HepG2 (cell line): ENCODE measurements at regions not wholly inside any gene's neighbourhood (a gene's known extent, or its start where the extent isn't known, plus 50 kb on each side); places are given as distances from the start of the nearest gene placed in this dataset.

Experiments
- ATAC-seq: fragments of 200-7000 bp; cut with Tn5 transposase; 3 replicates; pipeline ENCODE4 v1.9.1; 2020; ENCODE audit warnings: mild to moderate bottlenecking, moderate library complexity
- BruUV-seq: library from RNA; stranded (reverse); fragments of 400-500 nt; replicated peaks from 2 replicates; lab custom pipeline; 2021; lab: Mats Ljungman, UMichigan
- CTCF ChIA-PET: fragments of 300-600 bp; formaldehyde crosslinking; extraction: SDS; loops from one replicate; lab custom pipeline; 2021; ENCODE audit warnings: low total read pairs, inconsistent platforms, low intra/inter-chr PET ratio; lab: Yijun Ruan, JAX
- POLR2A ChIA-PET: fragments of 350-600 bp; sonication (Branson Sonifier 250); formaldehyde crosslinking; loops from one replicate; lab custom pipeline; 2020; ENCODE audit warnings: antibody characterized with exemption, inconsistent platforms; lab: Yijun Ruan, JAX
- DNase-seq: peaks from one replicate; pipeline ENCODE4 v3.0.0-alpha.2; 2015; ENCODE audit warnings: low spot score
- FAIRE-seq: peaks from 3 replicates; lab custom pipeline; 2011; peaks lifted over from hg19 to GRCh38; lab: Jason Lieb, UNC
- H2AFZ ChIP-seq: one replicate; pipeline ENCODE4 v1.6.1; 2011; ENCODE audit warnings: low read length, inconsistent platforms
- H3K27ac ChIP-seq: fragments of 300-600 bp; 3 replicates; pipeline ENCODE4 v1.8.0; 2011; ENCODE audit warnings: mixed run types, mild to moderate bottlenecking, mixed read lengths, low read length, inconsistent platforms; ENCODE audit not compliant: insufficient read depth; ENCODE audit errors: extremely low read length
- H3K27me3 ChIP-seq, 2 experiments: fragments of 200-600 bp in 1 of 2; 2 replicates in 1 of 2; 3 replicates in 1 of 2; pipeline versions ENCODE4 v1.6.0 to v1.8.0; 2011; ENCODE audit warnings: low read length in 2 of 2, mild to moderate bottlenecking in 2 of 2, moderate library complexity in 2 of 2, inconsistent platforms in 1 of 2; ENCODE audit not compliant: insufficient read depth in 2 of 2, control insufficient read depth in 1 of 2
- H3K36me3 ChIP-seq, 2 experiments: fragments of 200-600 bp in 1 of 2; replicated peaks in 1 of 2; 2 replicates in 1 of 2; 3 replicates in 1 of 2; pipeline versions ENCODE4 v1.5.1 to v1.8.0; 2011; ENCODE audit warnings: low read length in 2 of 2, inconsistent platforms in 1 of 2; ENCODE audit not compliant: insufficient read depth in 2 of 2, control insufficient read depth in 1 of 2
- H3K4me1 ChIP-seq: 2 replicates; pipeline ENCODE4 v1.5.1; 2012; ENCODE audit warnings: low read length, inconsistent platforms; ENCODE audit not compliant: insufficient read depth
- H3K4me2 ChIP-seq: 2 replicates; pipeline ENCODE4 v1.6.0; 2011; ENCODE audit warnings: low read depth, low read length, inconsistent platforms
- H3K4me3 ChIP-seq, 3 experiments: fragments of 200-600 bp in 1 of 3; sonication (generic), shearing (Covaris generic) in 1 of 3; replicated peaks in 1 of 3; 2 replicates each; pipeline ENCODE4 v1.5.1; 2011 to 2016; ENCODE audit warnings: low read length in 3 of 3, inconsistent platforms in 2 of 3, low read depth in 2 of 3, mild to moderate bottlenecking in 2 of 3, control low read depth in 1 of 3, mixed read lengths in 1 of 3; ENCODE audit not compliant: insufficient read depth in 1 of 3
- H3K79me2 ChIP-seq: one replicate; pipeline ENCODE4 v1.6.1; 2011; ENCODE audit warnings: low read length, inconsistent platforms; ENCODE audit not compliant: insufficient read depth
- H3K9ac ChIP-seq: 2 replicates; pipeline ENCODE4 v1.6.0; 2011; ENCODE audit warnings: mild to moderate bottlenecking, low read depth, low read length, inconsistent platforms; ENCODE audit not compliant: insufficient read depth
- H3K9me3 ChIP-seq: 2 replicates; pipeline ENCODE4 v1.5.1; 2012; ENCODE audit warnings: mild to moderate bottlenecking, low read length
- H4K20me1 ChIP-seq: 2 replicates; pipeline ENCODE4 v1.6.0; 2011; ENCODE audit warnings: inconsistent platforms, mild to moderate bottlenecking, low read length, moderate library complexity; ENCODE audit not compliant: insufficient read depth
- BORCS8-MEF2B ChIP-seq: sonication (generic); formaldehyde crosslinking; IDR thresholded peaks from 2 replicates; pipeline ENCODE4 v1.8.0; 2022; ENCODE audit warnings: mild to moderate bottlenecking, missing genetic modification reagents
- CTCF ChIP-seq: sonication (generic); formaldehyde crosslinking; IDR thresholded peaks from 2 replicates; pipeline ENCODE4 v1.5.0; 2020; ENCODE audit warnings: mild to moderate bottlenecking, missing genetic modification reagents, moderate library complexity
- KLF12 ChIP-seq: sonication (generic); formaldehyde crosslinking; IDR thresholded peaks from 2 replicates; pipeline ENCODE4 v1.4.0; 2020; ENCODE audit warnings: missing genetic modification reagents, borderline replicate concordance
- KLF16 ChIP-seq, 2 experiments: sonication (generic) in 1 of 2; formaldehyde crosslinking in 1 of 2; IDR thresholded peaks; 2 replicates each; pipeline versions ENCODE4 v1.6.1 to v1.8.0; 2016 to 2023; ENCODE audit warnings: missing genetic modification reagents in 2 of 2, missing compliant biosample characterization in 1 of 2
- MATR3 ChIP-seq: sonication (generic); formaldehyde crosslinking; IDR thresholded peaks from 2 replicates; pipeline ENCODE4 v1.4.0; 2020; ENCODE audit warnings: missing genetic modification reagents
- PCBP2 ChIP-seq: fragments of 200-400 bp; formaldehyde crosslinking; optimal IDR thresholded peaks from 2 replicates; pipeline ENCODE3; 2018; ENCODE audit warnings: low read length, low read depth; ENCODE audit not compliant: poor library complexity, severe bottlenecking
- POLR2AphosphoS2 ChIP-seq: IDR thresholded peaks from 2 replicates; pipeline ENCODE4 v1.6.1; 2011; ENCODE audit warnings: low read depth, low read length, improper control_type of control experiment
- RFX5 ChIP-seq: IDR thresholded peaks from 2 replicates; pipeline ENCODE4 v1.6.1; 2011; ENCODE audit warnings: low read depth, low read length, improper control_type of control experiment
- SALL1 ChIP-seq: sonication (generic); formaldehyde crosslinking; IDR thresholded peaks from 2 replicates; pipeline ENCODE4 v1.8.0; 2022; ENCODE audit warnings: mild to moderate bottlenecking, missing genetic modification reagents
- ZNF552 ChIP-seq: sonication (generic); formaldehyde crosslinking; IDR thresholded peaks from 2 replicates; pipeline ENCODE4 v1.9.0; 2022; ENCODE audit warnings: missing genetic modification reagents, mild to moderate bottlenecking, borderline replicate concordance
- ZNF574 ChIP-seq: sonication (generic); formaldehyde crosslinking; IDR thresholded peaks from 2 replicates; pipeline ENCODE4 v1.4.0; 2020; ENCODE audit warnings: missing genetic modification reagents
- ZNF619 ChIP-seq: sonication (generic); formaldehyde crosslinking; IDR thresholded peaks from 2 replicates; pipeline ENCODE4 v1.4.0; 2020; ENCODE audit warnings: mild to moderate bottlenecking, missing genetic modification reagents
- WGBS: methylation state at CpG from one replicate; pipeline ENCODE4 v1.1.6; 2017; ENCODE audit warnings: low lambda C conversion rate; 5-methylcytosine and 5-hydroxymethylcytosine counted together
- in situ Hi-C: cut with HindIII; loops from 2 replicates; pipeline ENCODE4 v1.10.0; 2017; ENCODE audit warnings: low pct_unique_long_range_greater_than_20kb; ENCODE audit not compliant: extremely low pct_ligation_motif_present
- intact Hi-C: fragments of 100-400 bp; cut with micrococcal nuclease; formaldehyde crosslinking; loops from one replicate; pipeline ENCODE4 v1.10.0; 2022; ENCODE audit not compliant: unreplicated experiment
- TF ChIP-seq, protein P1 (sequence below): sonication (generic); formaldehyde crosslinking; IDR thresholded peaks from 2 replicates; pipeline ENCODE4 v1.4.0; 2020; ENCODE audit warnings: missing genetic modification reagents

DNA sequence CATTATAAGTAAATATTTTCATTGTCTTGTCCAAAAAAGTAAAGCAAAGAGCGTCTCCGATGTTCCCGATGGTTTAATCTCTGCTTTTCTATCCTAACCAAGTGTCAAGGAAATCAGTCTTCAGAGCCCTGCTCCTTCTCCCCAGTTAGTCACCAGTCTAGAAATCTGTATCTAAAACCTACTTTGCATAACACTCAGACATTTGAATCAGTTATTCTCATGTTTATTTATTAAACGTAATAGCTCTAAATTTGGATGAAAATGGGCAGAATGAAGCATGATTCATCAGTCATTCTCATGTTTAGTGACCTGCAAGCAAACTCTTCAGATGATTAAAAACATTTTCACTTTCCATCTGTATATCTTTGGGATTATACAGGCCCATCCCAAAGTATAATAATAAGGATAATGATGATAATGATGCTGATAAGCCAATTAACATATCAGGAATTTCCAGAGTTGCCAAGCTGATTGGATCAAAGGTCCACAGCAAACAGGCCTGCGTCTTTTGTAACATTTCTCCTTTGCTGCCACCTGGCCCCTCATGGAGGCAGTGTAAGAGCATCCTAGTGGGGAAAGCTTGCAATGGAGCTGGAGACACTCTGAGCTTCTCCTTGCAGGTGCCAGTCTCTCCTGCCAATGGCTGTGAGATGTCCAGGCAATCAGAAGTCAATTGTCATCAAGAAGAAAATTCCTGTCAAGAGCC, 273.9 kb downstream of the IGSF11 start:
- DNase-seq (no peak), FAIRE-seq (no peak), ATAC-seq (peak; percentile 58; the same call in 1 of the 3 replicates)
- ChIA-PET CTCF (no interaction called here), POLR2A (no interaction called here)
- H3K36me3 ChIP-seq: no peaks in the 10 kb centered on the region
- TF ChIP-seq ZNF619 (CRISPR knock-in tag): no peak
- 0 out of 2 replicates have a peak, but pooled peaks have one; percentile 8 for TF ChIP-seq CTCF
- no peaks in the 10 kb centered on the region for H4K20me1 ChIP-seq
- no peaks in the 10 kb centered on the region; a peak in 1 of 5 replicates for H3K27me3 ChIP-seq
- BruUV-seq: no TSS peak
- no peak overlapping the region for H2AFZ ChIP-seq
- no peak overlapping the region for H3K4me2 ChIP-seq
- in situ Hi-C loops (no loop called here), intact Hi-C loops (no loop called here)
- H3K27ac ChIP-seq: no peak overlapping the region
- H3K9ac ChIP-seq: no peak overlapping the region
- no peak overlapping the region for H3K4me3 ChIP-seq
- no peaks in the 10 kb centered on the region for H3K4me1 ChIP-seq
- H3K79me2 ChIP-seq: no peaks in the 10 kb centered on the region
- WGBS: 5% methylated on average over 5 of the region's 5 CpGs
- no peaks in the 10 kb centered on the region for H3K9me3 ChIP-seq

DNA sequence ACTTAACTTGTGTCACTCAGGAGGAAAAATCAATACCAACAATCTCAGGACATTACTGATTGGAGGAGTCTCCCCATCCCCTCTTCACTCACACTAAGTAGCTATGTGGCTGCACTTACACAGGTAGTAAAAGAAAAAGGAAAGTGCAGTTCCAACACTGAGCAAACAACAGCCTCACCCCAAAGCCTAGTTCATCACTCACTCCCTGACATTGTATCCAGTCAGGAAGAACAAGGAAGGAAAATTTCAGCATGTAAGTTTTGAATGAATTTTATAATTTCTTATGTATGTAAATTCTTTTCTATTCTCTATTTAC, 273.4 kb downstream of the IGSF11 start:
- no TSS peak for BruUV-seq
- Histone ChIP-seq H3K9ac (no peak overlapping the region), H3K79me2 (no peaks in the 10 kb centered on the region), H4K20me1 (no peaks in the 10 kb centered on the region), H3K27me3 (no peaks in the 10 kb centered on the region; a peak in 1 of 5 replicates), H2AFZ (no peak overlapping the region), H3K27ac (no peak overlapping the region), H3K4me2 (no peak overlapping the region), H3K36me3 (no peaks in the 10 kb centered on the region), H3K4me3 (no peak overlapping the region), H3K4me1 (no peaks in the 10 kb centered on the region), H3K9me3 (no peaks in the 10 kb centered on the region)
- DNase-seq (no peak), ATAC-seq (no peak), FAIRE-seq (no peak)
- ChIA-PET CTCF (no interaction called here), POLR2A (no interaction called here)
- in situ Hi-C loops: no loop called here
- intact Hi-C loops: no loop called here
- TF ChIP-seq RFX5 (no peak), PCBP2 (no peak), ZNF574 (no peak), KLF12 (CRISPR knock-in tag) (no peak), ZNF552 (CRISPR knock-in tag) (no peak), MATR3 (no peak), POLR2AphosphoS2 (no peak), SALL1 (CRISPR knock-in tag) (no peak), BORCS8-MEF2B (CRISPR knock-in tag) (no peak), KLF16 (CRISPR knock-in tag; IDR thresholded peaks at IDR 0.05) (no peak)
- TF ChIP-seq, protein P1, sequence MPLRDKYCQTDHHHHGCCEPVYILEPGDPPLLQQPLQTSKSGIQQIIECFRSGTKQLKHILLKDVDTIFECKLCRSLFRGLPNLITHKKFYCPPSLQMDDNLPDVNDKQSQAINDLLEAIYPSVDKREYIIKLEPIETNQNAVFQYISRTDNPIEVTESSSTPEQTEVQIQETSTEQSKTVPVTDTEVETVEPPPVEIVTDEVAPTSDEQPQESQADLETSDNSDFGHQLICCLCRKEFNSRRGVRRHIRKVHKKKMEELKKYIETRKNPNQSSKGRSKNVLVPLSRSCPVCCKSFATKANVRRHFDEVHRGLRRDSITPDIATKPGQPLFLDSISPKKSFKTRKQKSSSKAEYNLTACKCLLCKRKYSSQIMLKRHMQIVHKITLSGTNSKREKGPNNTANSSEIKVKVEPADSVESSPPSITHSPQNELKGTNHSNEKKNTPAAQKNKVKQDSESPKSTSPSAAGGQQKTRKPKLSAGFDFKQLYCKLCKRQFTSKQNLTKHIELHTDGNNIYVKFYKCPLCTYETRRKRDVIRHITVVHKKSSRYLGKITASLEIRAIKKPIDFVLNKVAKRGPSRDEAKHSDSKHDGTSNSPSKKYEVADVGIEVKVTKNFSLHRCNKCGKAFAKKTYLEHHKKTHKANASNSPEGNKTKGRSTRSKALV: no peak
